SH-SY5Y (cell line): ENCODE measurements at regions not wholly inside any gene's neighbourhood (a gene's known extent, or its start where the extent isn't known, plus 50 kb on each side); places are given as distances from the start of the nearest gene placed in this dataset.

Experiments used
- GATA2 ChIP-seq: IDR thresholded peaks from 2 replicates; pipeline ENCODE4 v1.6.1; 2011; ENCODE audit warnings: mild to moderate bottlenecking, low read depth, low read length
- GATA3 ChIP-seq: IDR thresholded peaks from 2 replicates; pipeline ENCODE4 v1.6.1; 2011; ENCODE audit warnings: low read depth, mild to moderate bottlenecking, low read length, moderate library complexity

DNA sequence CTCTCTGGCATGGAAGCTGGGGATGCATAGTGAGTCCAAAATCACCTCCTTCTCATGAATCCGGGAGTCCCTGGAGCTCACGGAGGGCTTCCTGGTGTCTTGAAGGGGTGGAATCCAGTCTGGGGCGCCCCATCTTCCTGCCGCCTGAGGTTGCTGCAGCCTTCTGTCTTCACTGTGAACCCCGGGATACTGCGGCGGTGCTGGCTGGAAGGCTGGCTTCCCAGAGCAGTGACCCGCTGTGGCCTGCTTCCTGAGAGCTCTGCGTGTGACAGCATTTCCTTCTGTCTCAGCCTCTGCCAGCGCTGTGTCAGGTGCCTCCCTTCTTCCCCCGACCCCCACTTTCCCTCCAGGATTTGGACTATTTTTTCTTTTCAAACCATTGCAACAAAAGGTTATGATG is 98.8 kb upstream of the STOX2 start:
- TF ChIP-seq GATA2, result no peak
- no peak for TF ChIP-seq GATA3
